GM21381 (cell line): ENCODE measurements at regions not wholly inside any gene's neighbourhood (a gene's known extent, or its start where the extent isn't known, plus 50 kb on each side); places are given as distances from the start of the nearest gene placed in this dataset.

Experiments used
- ATAC-seq: cut with Tn5 transposase; IDR thresholded peaks from one replicate; pipeline ENCODE4 v1.9.1; 2021; ENCODE audit warnings: mild to moderate bottlenecking, moderate library complexity; ENCODE audit not compliant: unreplicated experiment

GRCh38 chr1:34406833-34407539, 230.3 kb downstream of the C1orf94 start:
- no peak for ATAC-seq

- no peak for ATAC-seq
Measured at GRCh38 chr1:34408011-34408410, 231.3 kb downstream of the C1orf94 start.

DNA sequence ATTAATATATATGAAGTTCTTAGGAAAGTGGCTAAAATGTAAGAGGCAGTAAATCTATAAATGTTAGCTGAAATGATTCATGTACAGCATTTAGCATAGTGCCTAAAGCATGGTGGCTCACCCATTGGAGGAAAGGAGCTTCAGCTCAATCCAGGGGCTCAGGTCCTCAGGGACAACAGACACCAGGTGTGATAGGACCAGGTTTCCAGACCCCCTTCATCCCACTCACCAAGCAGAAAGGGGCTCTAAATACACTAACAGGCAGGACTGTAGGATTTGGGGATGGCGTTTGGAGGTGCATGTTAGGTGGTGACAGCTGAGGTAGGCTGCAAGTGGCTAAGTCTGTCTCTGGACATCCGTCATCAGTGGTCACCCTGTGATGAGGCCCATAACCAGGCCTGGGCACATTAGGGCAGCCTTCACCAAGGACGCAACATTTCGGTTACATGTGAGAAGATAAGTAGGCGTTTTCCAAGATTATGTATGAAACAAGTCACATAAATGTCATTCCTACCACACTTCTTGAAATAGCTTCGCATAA, 233.1 kb downstream of the C1orf94 start:
- no peak for ATAC-seq

DNA sequence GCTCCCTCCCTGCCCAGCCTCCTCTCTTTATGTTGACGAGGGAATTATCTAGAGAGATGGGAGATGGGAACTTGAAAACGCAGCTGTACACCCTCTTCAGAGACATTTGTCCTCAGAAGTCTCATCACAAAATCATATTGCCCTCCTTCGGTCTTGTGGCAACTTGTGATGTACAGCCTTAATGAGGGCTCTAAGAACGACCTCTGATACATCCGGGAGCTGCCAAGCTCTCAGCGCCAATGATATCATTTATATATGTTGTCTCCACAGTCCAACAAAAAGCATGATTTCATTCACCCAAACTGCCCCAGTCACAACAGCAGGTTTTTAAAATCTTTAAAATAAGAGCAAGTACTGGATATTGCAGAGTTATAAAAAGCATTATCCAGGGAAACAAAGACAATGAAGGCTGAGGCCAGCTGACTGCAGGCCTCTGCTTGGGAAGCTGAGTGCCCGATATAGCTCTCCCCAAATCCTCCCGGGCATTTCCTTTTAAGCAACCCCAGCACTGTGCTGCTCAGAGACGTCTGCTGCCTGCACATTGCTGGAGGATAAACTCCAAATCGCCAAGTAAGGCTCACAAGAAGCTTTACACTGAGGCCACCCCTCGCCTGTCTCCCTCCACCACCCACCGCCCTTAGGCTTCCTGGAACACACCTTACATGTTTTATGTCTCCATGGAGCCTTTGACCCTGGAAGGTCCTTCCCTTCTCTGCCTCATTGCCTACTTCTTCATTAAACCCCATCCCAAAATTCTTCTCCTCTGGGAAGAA, 236.1 kb downstream of the C1orf94 start:
- no peak for ATAC-seq

DNA sequence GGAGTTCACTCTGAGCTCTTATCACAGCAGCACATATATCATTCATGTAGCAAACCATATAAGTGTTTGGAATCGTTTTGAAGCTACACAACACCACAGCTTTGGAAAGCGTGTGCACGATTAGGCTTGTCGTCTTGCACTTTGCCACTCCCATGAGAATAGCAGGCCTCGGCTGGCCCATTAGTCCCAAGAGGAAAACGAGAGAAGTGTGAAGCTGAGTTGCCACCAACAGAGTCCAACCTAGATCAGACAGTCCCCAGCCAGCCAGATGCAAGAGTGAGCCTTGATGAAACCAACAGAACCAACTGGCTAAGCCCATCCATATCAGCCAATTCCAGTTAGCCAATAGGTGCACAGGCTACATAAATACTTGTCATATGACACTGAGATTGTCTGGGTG, 238.4 kb downstream of the C1orf94 start:
- ATAC-seq, result no peak

- no peak for ATAC-seq
Measured at GRCh38 chr1:34418166-34418565, 241.5 kb downstream of the C1orf94 start.

- ATAC-seq, result no peak
Measured at GRCh38 chr1:34419663-34420136, 243.0 kb downstream of the C1orf94 start.

DNA sequence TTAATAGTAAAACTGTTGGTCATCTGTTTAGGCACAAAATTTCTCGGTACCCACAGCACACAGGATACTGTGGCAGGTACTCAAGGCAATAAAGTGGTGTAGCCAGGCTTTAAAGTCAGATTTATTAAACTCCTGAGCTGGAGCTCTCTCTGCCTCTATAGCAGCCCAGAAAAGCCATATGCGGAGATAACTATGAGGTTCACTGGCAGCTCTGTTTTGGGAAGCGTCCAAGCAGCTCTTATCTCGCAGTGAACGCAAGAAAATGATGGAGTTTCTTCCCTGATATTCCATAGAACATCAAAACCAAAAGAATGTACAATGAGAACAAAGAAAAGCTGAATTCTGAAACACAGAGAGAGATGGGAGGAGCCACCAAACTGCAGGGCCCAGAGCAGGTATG, 248.3 kb downstream of the C1orf94 start:
- no peak for ATAC-seq

GRCh38 chr1:34425785-34426184, 249.1 kb downstream of the C1orf94 start:
- no peak for ATAC-seq

- no peak for ATAC-seq
Measured at GRCh38 chr1:34426325-34426896, 249.7 kb downstream of the C1orf94 start.

GRCh38 chr1:34427170-34427569, 250.5 kb downstream of the C1orf94 start:
- ATAC-seq, result no peak

GRCh38 chr1:34433099-34433498, 256.4 kb downstream of the C1orf94 start:
- ATAC-seq, result no peak

DNA sequence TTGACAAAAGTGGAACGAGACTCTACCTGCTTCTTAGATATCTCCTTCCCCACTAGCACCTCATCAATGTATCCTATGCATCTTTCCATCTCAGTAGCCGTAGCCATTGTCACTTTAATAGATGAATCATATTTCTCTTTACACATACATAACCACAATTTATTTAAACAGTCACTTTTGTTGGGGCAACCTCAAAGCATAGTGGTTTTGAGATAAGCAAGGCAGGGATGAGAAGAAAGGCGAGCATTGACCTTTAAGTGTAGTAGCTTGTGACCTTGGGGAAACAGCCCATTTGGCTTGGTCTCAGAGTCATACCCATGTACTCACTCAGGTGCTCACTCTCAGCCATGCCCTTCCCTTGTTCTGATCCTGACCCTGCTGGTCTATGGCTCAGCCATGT, 260.1 kb downstream of the C1orf94 start:
- ATAC-seq, result no peak

- no peak for ATAC-seq
Measured at GRCh38 chr1:34441259-34442069, 264.8 kb downstream of the C1orf94 start.

GRCh38 chr1:34444516-34444915, 267.8 kb downstream of the C1orf94 start:
- no peak for ATAC-seq

GRCh38 chr1:34450325-34450724, 273.6 kb downstream of the C1orf94 start:
- ATAC-seq, result no peak

DNA sequence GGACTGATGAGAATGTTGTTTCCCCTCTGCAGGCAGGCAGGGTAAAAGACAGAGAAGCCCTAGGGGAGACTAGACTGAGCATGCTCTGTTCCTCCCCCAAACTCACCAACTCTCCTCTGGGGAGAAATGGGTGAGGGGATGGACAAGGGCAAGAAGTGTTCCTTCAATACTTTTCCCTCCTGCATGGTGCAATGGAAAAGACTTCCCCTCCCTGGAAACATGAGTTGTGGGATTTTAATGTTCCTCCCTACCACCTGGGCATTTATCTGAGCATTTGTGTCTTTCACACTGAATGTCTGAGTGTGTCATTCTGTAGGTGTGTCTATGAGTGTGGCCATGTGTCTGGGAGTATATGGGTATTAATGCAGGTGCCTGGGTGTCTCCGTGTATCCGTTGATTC, 275.7 kb downstream of the C1orf94 start:
- ATAC-seq, result no peak

GRCh38 chr1:34455121-34455520, 278.4 kb downstream of the C1orf94 start:
- no peak for ATAC-seq

- no peak for ATAC-seq
Measured at GRCh38 chr1:34460193-34460592, 283.5 kb downstream of the C1orf94 start.

- no peak for ATAC-seq
Measured at GRCh38 chr1:34470401-34470800, 284.4 kb upstream of the GJB5 start.

GRCh38 chr1:34474566-34474965, 280.3 kb upstream of the GJB5 start:
- no peak for ATAC-seq
